ENCODE measurements at regions not wholly inside any gene's neighbourhood (a gene's known extent, or its start where the extent isn't known, plus 50 kb on each side); places are given as distances from the start of the nearest gene placed in this dataset.

GRCh38 chrX:9335251-9335650, 129.6 kb upstream of the TBL1X start:
- Histone ChIP-seq H3K27ac (replicated peaks) (no peak overlapping the region), H3K4me1 (no peaks in the 10 kb centered on the region), H3K4me3 (no peak overlapping the region), H3K27me3 (ENCODE audit: low read depth) (no peaks in the 10 kb centered on the region), H3K9me3 (replicated peaks) (no peaks in the 10 kb centered on the region), H3K36me3 (no peaks in the 10 kb centered on the region)
- intact Hi-C loops (cut with micrococcal nuclease), result no loop called here
- TF ChIP-seq CTCF (IDR thresholded peaks at IDR 0.05; ENCODE audit: borderline replicate concordance), result no peak
- no peak for DNase-seq

- intact Hi-C loops (cut with micrococcal nuclease), result no loop called here
- peaks cover 9% of the 10 kb centered on the region for H3K4me1 ChIP-seq
- H3K27ac ChIP-seq (replicated peaks), result no peak overlapping the region
- no peaks in the 10 kb centered on the region for H3K36me3 ChIP-seq
- no peak overlapping the region for H3K4me3 ChIP-seq
- no peaks in the 10 kb centered on the region for H3K9me3 ChIP-seq (replicated peaks)
- no peaks in the 10 kb centered on the region for H3K27me3 ChIP-seq (ENCODE audit: low read depth)
- no peak for TF ChIP-seq CTCF (IDR thresholded peaks at IDR 0.05; ENCODE audit: borderline replicate concordance)
- DNase-seq, result no peak
These were observed 128.4 kb upstream of the TBL1X start for GRCh38 chrX:9336456-9336855.

- H3K4me3 ChIP-seq, result no peak overlapping the region
- no peaks in the 10 kb centered on the region for H3K9me3 ChIP-seq (replicated peaks)
- H3K27ac ChIP-seq (replicated peaks), result no peak overlapping the region
- no peak for TF ChIP-seq CTCF (IDR thresholded peaks at IDR 0.05; ENCODE audit: borderline replicate concordance)
- H3K36me3 ChIP-seq, result no peaks in the 10 kb centered on the region
- peaks cover 14% of the 10 kb centered on the region for H3K4me1 ChIP-seq
- peak; percentile 18 for DNase-seq
- intact Hi-C loops (cut with micrococcal nuclease), result no loop called here
- no peaks in the 10 kb centered on the region for H3K27me3 ChIP-seq (ENCODE audit: low read depth)
These were observed 127.8 kb upstream of the TBL1X start for GRCh38 chrX:9337046-9337445.

- Histone ChIP-seq H3K4me3 (no peak overlapping the region), H3K9me3 (replicated peaks) (no peaks in the 10 kb centered on the region), H3K36me3 (no peaks in the 10 kb centered on the region), H3K4me1 (peaks cover 20% of the 10 kb centered on the region), H3K27me3 (ENCODE audit: low read depth) (no peaks in the 10 kb centered on the region), H3K27ac (replicated peaks) (no peak overlapping the region)
- intact Hi-C loops (cut with micrococcal nuclease), result no loop called here
- no peak for DNase-seq
- TF ChIP-seq CTCF (IDR thresholded peaks at IDR 0.05; ENCODE audit: borderline replicate concordance), result no peak
These were observed 125.9 kb upstream of the TBL1X start for GRCh38 chrX:9338986-9339385.

- Histone ChIP-seq H3K4me3 (no peak overlapping the region), H3K27me3 (ENCODE audit: low read depth) (no peaks in the 10 kb centered on the region), H3K9me3 (replicated peaks) (no peaks in the 10 kb centered on the region), H3K36me3 (no peaks in the 10 kb centered on the region), H3K27ac (replicated peaks) (peak overlapping the region; percentile 80), H3K4me1 (peaks cover 20% of the 10 kb centered on the region)
- TF ChIP-seq CTCF (IDR thresholded peaks at IDR 0.05; ENCODE audit: borderline replicate concordance), result no peak
- intact Hi-C loops (cut with micrococcal nuclease), result loop anchor here (10.0 kb wide), 1 partner anchor 125 kb away; the partner anchor contains the start of gene TBL1X
- DNase-seq, result peak; percentile 69
These were observed 125.0 kb upstream of the TBL1X start for GRCh38 chrX:9339603-9340491.

Measured in left ventricle myocardium inferior (tissue), 1 donor.